ENCODE measurements at regions not wholly inside any gene's neighbourhood (a gene's known extent, or its start where the extent isn't known, plus 50 kb on each side); places are given as distances from the start of the nearest gene placed in this dataset.

- Mint-ChIP-seq H3K36me3 (no peaks in the 10 kb centered on the region), H3K4me3 (no peak overlapping the region), H3K9me3 (peaks cover 7% of the 10 kb centered on the region), H3K27ac (no peak overlapping the region), H3K27me3 (no peaks in the 10 kb centered on the region), H3K4me1 (no peaks in the 10 kb centered on the region)
- DNase-seq, result no peak
- CTCF ChIA-PET, result no interaction called here
Observed at GRCh38 chr9:81506941-81507864, 182.1 kb downstream of the TLE1 start.

DNA sequence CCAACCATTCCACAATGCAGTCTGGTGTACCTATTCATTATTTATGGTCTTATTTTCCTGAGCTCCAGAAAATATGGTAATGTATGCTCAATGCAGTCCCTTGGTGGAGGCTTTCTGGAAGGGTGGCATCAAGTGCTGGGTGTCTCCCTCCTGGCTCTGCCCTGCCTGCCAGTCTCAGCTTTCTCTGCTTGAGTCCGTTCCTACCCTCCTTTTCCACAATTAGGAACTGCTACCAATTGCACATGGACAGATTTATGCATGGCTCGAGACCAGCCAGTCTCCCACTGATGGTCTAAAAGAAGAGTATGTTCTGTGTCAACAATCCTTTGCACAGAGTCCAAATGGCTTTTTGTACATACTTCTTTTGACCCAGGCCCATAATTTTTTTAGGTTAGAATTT, 189.8 kb downstream of the TLE1 start:
- Mint-ChIP-seq H3K4me1 (no peaks in the 10 kb centered on the region), H3K27ac (no peak overlapping the region), H3K4me3 (no peak overlapping the region), H3K9me3 (peaks cover 2% of the 10 kb centered on the region), H3K27me3 (no peaks in the 10 kb centered on the region), H3K36me3 (no peaks in the 10 kb centered on the region)
- CTCF ChIA-PET, result no interaction called here
- DNase-seq, result no peak

- Mint-ChIP-seq H3K4me1 (no peaks in the 10 kb centered on the region), H3K27ac (no peak overlapping the region), H3K36me3 (no peaks in the 10 kb centered on the region), H3K27me3 (no peaks in the 10 kb centered on the region), H3K4me3 (no peak overlapping the region), H3K9me3 (peaks cover 2% of the 10 kb centered on the region)
- CTCF ChIA-PET, result no interaction called here
- no peak for DNase-seq
Observed at GRCh38 chr9:81499021-81499454, 190.3 kb downstream of the TLE1 start.

- no peak overlapping the region for H3K27ac Mint-ChIP-seq
- CTCF ChIA-PET, result no interaction called here
- no peaks in the 10 kb centered on the region for H3K27me3 Mint-ChIP-seq
- DNase-seq, result no peak
- no peaks in the 10 kb centered on the region for H3K4me1 Mint-ChIP-seq
- H3K9me3 Mint-ChIP-seq, result peaks cover 2% of the 10 kb centered on the region
- H3K36me3 Mint-ChIP-seq, result no peaks in the 10 kb centered on the region
- H3K4me3 Mint-ChIP-seq, result no peak overlapping the region
Observed at GRCh38 chr9:81498576-81498975, 190.8 kb downstream of the TLE1 start.

GRCh38 chr9:81497091-81497490, 192.3 kb downstream of the TLE1 start:
- Mint-ChIP-seq H3K27ac (no peak overlapping the region), H3K4me3 (no peak overlapping the region), H3K9me3 (peaks cover 2% of the 10 kb centered on the region), H3K4me1 (no peaks in the 10 kb centered on the region), H3K27me3 (no peaks in the 10 kb centered on the region), H3K36me3 (no peaks in the 10 kb centered on the region)
- DNase-seq, result no peak
- CTCF ChIA-PET, result no interaction called here

- Mint-ChIP-seq H3K27me3 (no peaks in the 10 kb centered on the region), H3K36me3 (no peaks in the 10 kb centered on the region), H3K9me3 (no peaks in the 10 kb centered on the region), H3K27ac (no peak overlapping the region), H3K4me3 (no peak overlapping the region), H3K4me1 (no peaks in the 10 kb centered on the region)
- CTCF ChIA-PET, result no interaction called here
- no peak for DNase-seq
Observed at GRCh38 chr9:81492710-81493447, 196.5 kb downstream of the TLE1 start.

- Mint-ChIP-seq H3K36me3 (no peaks in the 10 kb centered on the region), H3K27ac (no peak overlapping the region), H3K4me1 (no peaks in the 10 kb centered on the region), H3K9me3 (no peaks in the 10 kb centered on the region), H3K4me3 (no peak overlapping the region), H3K27me3 (no peaks in the 10 kb centered on the region)
- CTCF ChIA-PET, result no interaction called here
- no peak for DNase-seq
Observed at GRCh38 chr9:81490605-81491331, 198.6 kb downstream of the TLE1 start.

GRCh38 chr9:81489046-81489445, 200.3 kb downstream of the TLE1 start:
- H3K36me3 Mint-ChIP-seq, result no peaks in the 10 kb centered on the region
- CTCF ChIA-PET, result no interaction called here

GRCh38 chr9:81480828-81481604, 208.3 kb downstream of the TLE1 start:
- no peak overlapping the region for H3K4me3 Mint-ChIP-seq
- peaks cover 1% of the 10 kb centered on the region for H3K9me3 Mint-ChIP-seq
- H3K27me3 Mint-ChIP-seq, result no peaks in the 10 kb centered on the region
- CTCF ChIA-PET, result no interaction called here
- DNase-seq, result no peak
- H3K4me1 Mint-ChIP-seq, result no peaks in the 10 kb centered on the region
- no peak overlapping the region for H3K27ac Mint-ChIP-seq
- H3K36me3 Mint-ChIP-seq, result no peaks in the 10 kb centered on the region

More at GRCh38 chr9:81489046-81489445, 200.3 kb downstream of the TLE1 start:
- Mint-ChIP-seq H3K27ac (no peak overlapping the region), H3K9me3 (peaks cover 1% of the 10 kb centered on the region), H3K4me3 (no peak overlapping the region), H3K27me3 (no peaks in the 10 kb centered on the region), H3K4me1 (no peaks in the 10 kb centered on the region)
- no peak for DNase-seq

DNA sequence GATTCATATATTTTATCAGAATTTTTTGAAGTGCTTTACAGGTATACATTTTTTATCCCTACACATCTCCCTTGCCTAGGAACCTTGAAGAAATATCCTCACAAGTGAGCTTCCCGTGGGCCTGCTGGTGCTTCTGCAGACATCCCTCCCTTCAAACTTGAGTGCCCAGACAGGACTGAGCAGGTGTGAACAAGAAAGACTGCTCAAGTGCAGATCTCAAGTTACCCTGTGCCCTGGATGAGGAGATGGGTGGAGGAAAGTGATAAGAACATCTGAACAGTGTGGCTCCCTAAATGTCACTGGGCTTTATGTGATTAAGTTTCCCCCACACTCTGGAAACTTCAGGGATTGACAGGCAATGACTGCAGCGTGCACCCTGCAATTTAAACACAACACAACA, 209.8 kb downstream of the TLE1 start:
- no peak overlapping the region for H3K4me3 Mint-ChIP-seq
- H3K27me3 Mint-ChIP-seq, result no peaks in the 10 kb centered on the region
- no peak for DNase-seq
- H3K4me1 Mint-ChIP-seq, result no peaks in the 10 kb centered on the region
- H3K27ac Mint-ChIP-seq, result no peak overlapping the region
- H3K36me3 Mint-ChIP-seq, result no peaks in the 10 kb centered on the region
- H3K9me3 Mint-ChIP-seq, result no peaks in the 10 kb centered on the region
- CTCF ChIA-PET, result no interaction called here

DNA sequence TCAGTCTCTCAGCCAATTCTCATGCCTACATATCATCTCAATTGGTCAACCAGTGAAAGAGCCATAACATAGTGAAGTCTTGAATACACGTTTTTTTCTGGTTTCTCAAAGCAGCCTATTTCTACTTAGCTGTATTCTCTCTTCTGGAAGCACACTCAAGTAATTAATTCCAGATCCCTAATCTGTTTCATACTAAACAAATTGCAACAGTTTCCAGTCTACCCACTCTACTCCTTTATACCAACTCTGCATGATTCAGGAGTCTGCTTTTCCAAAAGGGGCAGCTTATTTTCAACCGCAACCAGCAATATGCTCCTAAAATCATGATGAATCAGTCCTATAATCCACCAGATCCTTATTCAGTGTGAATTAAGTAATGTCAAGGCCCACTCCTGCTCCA, 211.7 kb downstream of the TLE1 start:
- no peaks in the 10 kb centered on the region for H3K4me1 Mint-ChIP-seq
- H3K27ac Mint-ChIP-seq, result no peak overlapping the region
- CTCF ChIA-PET, result no interaction called here
- H3K9me3 Mint-ChIP-seq, result no peaks in the 10 kb centered on the region
- no peak overlapping the region for H3K4me3 Mint-ChIP-seq
- no peaks in the 10 kb centered on the region for H3K27me3 Mint-ChIP-seq
- DNase-seq, result no peak
- H3K36me3 Mint-ChIP-seq, result no peaks in the 10 kb centered on the region

GRCh38 chr9:81476813-81477490, 212.4 kb downstream of the TLE1 start:
- H3K36me3 Mint-ChIP-seq, result no peaks in the 10 kb centered on the region
- H3K27me3 Mint-ChIP-seq, result no peaks in the 10 kb centered on the region
- H3K27ac Mint-ChIP-seq, result no peak overlapping the region
- CTCF ChIA-PET, result no interaction called here
- no peaks in the 10 kb centered on the region for H3K9me3 Mint-ChIP-seq
- no peak for DNase-seq
- no peaks in the 10 kb centered on the region for H3K4me1 Mint-ChIP-seq
- no peak overlapping the region for H3K4me3 Mint-ChIP-seq

GRCh38 chr9:81474792-81475191, 214.6 kb downstream of the TLE1 start:
- Mint-ChIP-seq H3K9me3 (no peaks in the 10 kb centered on the region), H3K27ac (no peak overlapping the region), H3K27me3 (no peaks in the 10 kb centered on the region), H3K4me3 (no peak overlapping the region), H3K36me3 (no peaks in the 10 kb centered on the region), H3K4me1 (no peaks in the 10 kb centered on the region)
- CTCF ChIA-PET, result no interaction called here
- DNase-seq, result no peak
